OCI-LY3 (cell line): ENCODE measurements at regions not wholly inside any gene's neighbourhood (a gene's known extent, or its start where the extent isn't known, plus 50 kb on each side); places are given as distances from the start of the nearest gene placed in this dataset.

Source experiments
- H2AFZ ChIP-seq: fragments of 200-600, 300-600 bp; shearing (Covaris generic); 2 replicates; pipeline ENCODE4 v1.6.0; 2014; ENCODE audit warnings: antibody characterized with exemption, low read depth, low read length
- H3K27ac ChIP-seq: fragments of 200-600, 300-600 bp; sonication (generic); 2 replicates; pipeline ENCODE4 v1.5.1; 2014; ENCODE audit warnings: mild to moderate bottlenecking, low read length, moderate library complexity, mixed read lengths
- H3K27me3 ChIP-seq: fragments of 200-600, 300-600 bp; sonication (generic); 2 replicates; pipeline ENCODE4 v1.6.1; 2014; ENCODE audit warnings: low read depth, low read length, mixed read lengths
- H3K36me3 ChIP-seq: fragments of 200-600, 300-600 bp; sonication (generic); replicated peaks from 2 replicates; pipeline ENCODE3; 2014; ENCODE audit warnings: low read depth, low read length, mixed read lengths
- H3K4me1 ChIP-seq: fragments of 300-600, 200-600 bp; sonication (generic); 2 replicates; pipeline ENCODE4 v1.6.1; 2014; ENCODE audit warnings: low read length, mixed read lengths
- H3K4me2 ChIP-seq: fragments of 200-600, 300-600 bp; sonication (generic); 2 replicates; pipeline ENCODE4 v1.6.1; 2014; ENCODE audit warnings: low read length, mixed read lengths
- H3K4me3 ChIP-seq: fragments of 300-600, 200-600 bp; sonication (generic); 2 replicates; pipeline ENCODE4 v1.5.1; 2014; ENCODE audit warnings: antibody characterized with exemption, mild to moderate bottlenecking, low read length, moderate library complexity
- H3K79me2 ChIP-seq: fragments of 300-600, 200-600 bp; shearing (Covaris generic); 2 replicates; pipeline ENCODE4 v1.6.1; 2014; ENCODE audit warnings: mild to moderate bottlenecking, low read length, mixed read lengths
- H3K9ac ChIP-seq: fragments of 300-600, 200-600 bp; shearing (Covaris generic); 2 replicates; pipeline ENCODE4 v1.6.0; 2014; ENCODE audit warnings: mild to moderate bottlenecking, low read length, moderate library complexity
- H3K9me3 ChIP-seq: fragments of 200-600, 300-600 bp; shearing (Covaris generic); 2 replicates; pipeline ENCODE4 v1.6.1; 2014; ENCODE audit warnings: low read length, mixed read lengths; ENCODE audit not compliant: insufficient read depth
- H4K20me1 ChIP-seq: fragments of 200-600, 300-600 bp; sonication (generic); 2 replicates; pipeline ENCODE4 v1.6.1; 2016; ENCODE audit warnings: low read length, mixed read lengths; ENCODE audit not compliant: insufficient read depth
- EZH2phosphoT487 ChIP-seq: fragments of 200-600 bp; shearing (Covaris generic); IDR thresholded peaks from 2 replicates; pipeline ENCODE4 v1.6.1; 2018; ENCODE audit warnings: antibody characterized with exemption, mixed run types, low read depth
- TF ChIP-seq, protein P1 (sequence below): fragments of 200-600, 300-600 bp; sonication (generic); IDR thresholded peaks from 2 replicates; pipeline ENCODE4 v1.5.1; 2014; ENCODE audit warnings: antibody characterized with exemption, low read length, low read depth

DNA sequence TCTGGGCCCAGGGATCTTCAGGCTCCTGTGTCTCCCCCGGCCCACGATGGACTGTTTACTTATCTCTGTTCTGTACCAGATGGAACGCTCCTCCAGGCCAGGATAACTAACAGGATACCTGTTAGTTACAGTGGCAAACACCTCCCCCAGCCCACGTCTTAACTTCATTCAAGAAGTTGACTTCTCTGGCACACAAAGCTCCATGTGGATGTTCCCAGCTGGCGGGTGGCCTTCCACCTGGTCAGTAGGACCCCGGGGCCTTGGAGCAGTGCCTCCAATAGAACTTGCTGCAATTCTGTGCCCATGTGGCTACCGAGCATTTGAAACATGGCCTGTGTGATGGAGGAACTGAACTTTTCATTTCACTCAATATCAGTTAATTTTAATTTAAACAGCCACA is 165.1 kb upstream of the GLI2 start:
- Histone ChIP-seq H4K20me1 (no peaks in the 10 kb centered on the region), H3K9ac (no peak overlapping the region), H3K4me1 (no peaks in the 10 kb centered on the region), H3K27ac (no peak overlapping the region), H3K4me2 (no peak overlapping the region), H3K36me3 (no peaks in the 10 kb centered on the region), H3K9me3 (no peaks in the 10 kb centered on the region), H3K4me3 (no peak overlapping the region), H3K27me3 (peaks cover 14% of the 10 kb centered on the region; the same call in 1 of the 2 replicates), H2AFZ (no peak overlapping the region), H3K79me2 (no peaks in the 10 kb centered on the region)
- no peak for TF ChIP-seq EZH2phosphoT487
- TF ChIP-seq, protein P1, sequence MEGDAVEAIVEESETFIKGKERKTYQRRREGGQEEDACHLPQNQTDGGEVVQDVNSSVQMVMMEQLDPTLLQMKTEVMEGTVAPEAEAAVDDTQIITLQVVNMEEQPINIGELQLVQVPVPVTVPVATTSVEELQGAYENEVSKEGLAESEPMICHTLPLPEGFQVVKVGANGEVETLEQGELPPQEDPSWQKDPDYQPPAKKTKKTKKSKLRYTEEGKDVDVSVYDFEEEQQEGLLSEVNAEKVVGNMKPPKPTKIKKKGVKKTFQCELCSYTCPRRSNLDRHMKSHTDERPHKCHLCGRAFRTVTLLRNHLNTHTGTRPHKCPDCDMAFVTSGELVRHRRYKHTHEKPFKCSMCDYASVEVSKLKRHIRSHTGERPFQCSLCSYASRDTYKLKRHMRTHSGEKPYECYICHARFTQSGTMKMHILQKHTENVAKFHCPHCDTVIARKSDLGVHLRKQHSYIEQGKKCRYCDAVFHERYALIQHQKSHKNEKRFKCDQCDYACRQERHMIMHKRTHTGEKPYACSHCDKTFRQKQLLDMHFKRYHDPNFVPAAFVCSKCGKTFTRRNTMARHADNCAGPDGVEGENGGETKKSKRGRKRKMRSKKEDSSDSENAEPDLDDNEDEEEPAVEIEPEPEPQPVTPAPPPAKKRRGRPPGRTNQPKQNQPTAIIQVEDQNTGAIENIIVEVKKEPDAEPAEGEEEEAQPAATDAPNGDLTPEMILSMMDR = no peak

DNA sequence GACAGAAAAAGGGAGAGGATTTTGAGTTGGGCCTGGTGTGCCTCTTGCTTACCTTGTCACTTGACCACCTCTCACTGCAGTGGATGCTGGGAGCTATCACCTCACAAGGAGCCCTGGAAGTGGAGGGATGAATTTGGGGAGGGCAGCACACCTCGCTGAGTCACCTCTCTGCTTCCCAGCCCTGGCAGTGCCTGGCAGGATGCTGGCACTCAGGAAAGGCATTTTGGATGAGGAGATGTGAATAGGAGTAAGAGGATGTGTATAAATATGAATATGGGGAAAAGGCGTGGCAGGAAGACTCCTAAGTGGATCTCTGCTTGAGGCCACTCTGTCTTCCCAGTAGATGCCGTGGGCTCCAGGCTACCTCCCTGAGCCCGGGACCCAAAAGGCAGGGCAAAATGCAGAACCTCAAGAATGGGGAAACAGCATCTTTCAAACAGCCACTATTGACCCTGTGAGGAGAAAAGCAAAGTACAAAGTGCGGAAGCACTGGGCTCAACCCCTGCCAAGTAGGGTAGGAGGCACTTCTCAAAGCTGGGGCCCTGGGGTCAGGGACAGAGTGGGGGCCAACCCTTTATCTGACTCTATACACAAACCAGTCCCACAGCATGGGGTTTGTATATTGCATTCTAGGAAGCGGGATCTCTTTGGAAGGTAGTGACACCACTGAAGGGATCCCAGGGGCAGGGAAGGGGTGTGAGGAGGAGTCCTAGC is 164.5 kb upstream of the GLI2 start:
- H3K27ac ChIP-seq = no peak overlapping the region
- no peak overlapping the region for H3K4me3 ChIP-seq
- H2AFZ ChIP-seq = no peak overlapping the region
- no peaks in the 10 kb centered on the region for H3K4me1 ChIP-seq
- no peak overlapping the region for H3K9ac ChIP-seq
- H3K79me2 ChIP-seq = no peaks in the 10 kb centered on the region
- H3K4me2 ChIP-seq = no peak overlapping the region
- H3K9me3 ChIP-seq = no peaks in the 10 kb centered on the region
- TF ChIP-seq, protein P1 = no peak
- no peak for TF ChIP-seq EZH2phosphoT487
- no peaks in the 10 kb centered on the region for H4K20me1 ChIP-seq
- H3K36me3 ChIP-seq = no peaks in the 10 kb centered on the region
- peaks cover 14% of the 10 kb centered on the region; the same call in 1 of the 2 replicates for H3K27me3 ChIP-seq

DNA sequence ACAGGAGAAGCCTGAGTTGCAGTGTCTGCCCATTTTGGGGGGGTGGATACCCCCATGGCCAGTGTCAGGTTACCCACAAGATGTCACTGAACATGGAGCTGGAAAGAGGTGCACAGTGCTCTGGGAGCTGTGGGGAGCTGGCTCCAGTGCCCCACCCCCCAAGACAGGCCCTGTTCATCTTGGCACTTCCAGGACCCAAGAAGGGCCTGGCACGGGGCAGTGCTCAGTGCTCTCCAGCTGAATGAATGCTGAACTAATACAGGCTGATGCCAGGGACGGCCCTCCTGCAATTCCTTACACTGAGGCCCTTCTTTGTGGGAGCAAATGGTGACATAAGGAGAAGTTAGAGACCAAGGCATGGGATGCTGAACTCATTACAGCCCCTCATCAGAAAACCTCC is 163.4 kb upstream of the GLI2 start:
- no peaks in the 10 kb centered on the region for H4K20me1 ChIP-seq
- no peaks in the 10 kb centered on the region for H3K9me3 ChIP-seq
- TF ChIP-seq EZH2phosphoT487 = no peak
- TF ChIP-seq, protein P1 = no peak
- no peaks in the 10 kb centered on the region for H3K4me1 ChIP-seq
- no peak overlapping the region for H2AFZ ChIP-seq
- H3K79me2 ChIP-seq = no peaks in the 10 kb centered on the region
- H3K27ac ChIP-seq = no peak overlapping the region
- H3K4me2 ChIP-seq = no peak overlapping the region
- H3K9ac ChIP-seq = no peak overlapping the region
- peaks cover 14% of the 10 kb centered on the region; the same call in 1 of the 2 replicates for H3K27me3 ChIP-seq
- no peak overlapping the region for H3K4me3 ChIP-seq
- H3K36me3 ChIP-seq = no peaks in the 10 kb centered on the region

DNA sequence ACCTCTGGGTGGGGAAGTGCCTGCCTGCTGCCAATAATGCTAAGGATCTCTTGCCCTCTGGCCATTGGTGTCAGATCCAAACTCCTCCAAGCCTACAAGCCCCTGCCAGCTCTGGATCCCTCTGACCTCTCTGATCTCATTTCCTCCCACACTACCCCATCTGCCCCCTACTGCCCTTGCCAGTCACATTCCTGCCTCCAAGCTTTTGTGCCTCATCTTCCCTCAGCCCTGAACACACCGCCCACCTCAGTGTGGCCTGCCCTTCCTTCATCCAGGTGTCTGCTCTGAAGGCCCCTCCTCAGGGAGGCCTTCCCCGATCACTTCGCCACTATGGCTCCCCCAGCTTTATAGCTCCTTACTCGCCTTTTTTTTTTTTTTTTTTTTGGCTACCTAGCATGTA is 161.0 kb upstream of the GLI2 start:
- Histone ChIP-seq H3K9ac (no peak overlapping the region), H3K9me3 (no peaks in the 10 kb centered on the region), H3K27ac (no peak overlapping the region), H3K4me3 (no peak overlapping the region), H3K79me2 (no peaks in the 10 kb centered on the region), H2AFZ (no peak overlapping the region), H4K20me1 (no peaks in the 10 kb centered on the region), H3K36me3 (no peaks in the 10 kb centered on the region), H3K4me1 (no peaks in the 10 kb centered on the region), H3K27me3 (peaks cover 14% of the 10 kb centered on the region; the same call in 1 of the 2 replicates), H3K4me2 (no peak overlapping the region)
- TF ChIP-seq, protein P1 = no peak
- no peak for TF ChIP-seq EZH2phosphoT487
